ENCODE measurements at regions not wholly inside any gene's neighbourhood (a gene's known extent, or its start where the extent isn't known, plus 50 kb on each side); places are given as distances from the start of the nearest gene placed in this dataset.

- ATAC-seq (no peak), DNase-seq (ENCODE audit: low read depth, low spot score) (no peak)
- Histone ChIP-seq H3K4me3 (replicated peaks in 1 of 2; ENCODE audit: low read depth in 1 of 2, low read length in 2 of 2) (no peak overlapping the region), H3K9me2 (ENCODE audit: insufficient read depth) (no peaks in the 10 kb centered on the region), H4K20me1 (ENCODE audit: insufficient read depth) (no peaks in the 10 kb centered on the region), H3K9ac (ENCODE audit: low read length) (no peak overlapping the region), H3K4me1 (ENCODE audit: control insufficient read depth in 1 of 2, insufficient read depth in 2 of 2, low read length in 2 of 2) (no peaks in the 10 kb centered on the region), H3K36me3 (ENCODE audit: control insufficient read depth in 1 of 2, insufficient read depth in 2 of 2, low read length in 2 of 2) (no peaks in the 10 kb centered on the region), H3K27me3 (ENCODE audit: insufficient read depth, low read length) (no peaks in the 10 kb centered on the region), H3K4me2 (ENCODE audit: low read length) (no peak overlapping the region), H3K9me3 (ENCODE audit: control insufficient read depth in 1 of 2, insufficient read depth in 1 of 2, low read depth in 1 of 2, low read length in 2 of 2) (peaks cover 0 to 13% of the 10 kb centered on the region in 2 experiments; a peak in 2 of 4 replicates), H2AFZ (ENCODE audit: low read depth, low read length, poor library complexity, severe bottlenecking) (no peak overlapping the region), H3K27ac (ENCODE audit: low read depth, low read length) (no peak overlapping the region), H3K79me2 (ENCODE audit: insufficient read depth, low read length) (no peaks in the 10 kb centered on the region)
- ChIA-PET RAD21 (ENCODE audit: low non-redundant PET in 1 of 2, low total read pairs in 2 of 2, uncharacterized antibody in 2 of 2, unreplicated experiment in 2 of 2) (no interaction called here), CTCF (no interaction called here), POLR2A (no interaction called here)
- intact Hi-C loops (cut with micrococcal nuclease), result no loop called here
- TF ChIP-seq ZBTB33 (IDR thresholded peaks at IDR 0.05; ENCODE audit: extremely low read depth, insufficient replicate concordance, low read length) (no peak), CEBPB (IDR thresholded peaks at IDR 0.05; ENCODE audit: low read depth) (no peak)
- no TSS peak for BruUV-seq (replicated peaks)
Observed at GRCh38 chr12:24246376-24246775, 296.9 kb upstream of the SOX5 start.

- no peaks in the 10 kb centered on the region for H3K27me3 ChIP-seq (ENCODE audit: insufficient read depth, low read length)
- POLR2A ChIA-PET, result no interaction called here
- intact Hi-C loops (cut with micrococcal nuclease), result no loop called here
- H3K9ac ChIP-seq (ENCODE audit: low read length), result no peak overlapping the region
- no peaks in the 10 kb centered on the region for H3K4me1 ChIP-seq (ENCODE audit: control insufficient read depth in 1 of 2, insufficient read depth in 2 of 2, low read length in 2 of 2)
- H3K36me3 ChIP-seq (ENCODE audit: control insufficient read depth in 1 of 2, insufficient read depth in 2 of 2, low read length in 2 of 2), result no peaks in the 10 kb centered on the region
- TF ChIP-seq ATF3 (IDR thresholded peaks at IDR 0.05) (no peak), POLR2AphosphoS5 (IDR thresholded peaks at IDR 0.05; ENCODE audit: low read depth, low read length) (no peak), YY1 (IDR thresholded peaks at IDR 0.05; ENCODE audit: extremely low read depth, insufficient replicate concordance, low read depth, low read length) (no peak), ZNF274 (IDR thresholded peaks at IDR 0.05; ENCODE audit: low read depth, low read length) (no peak), EZH2phosphoT487 (IDR thresholded peaks at IDR 0.05; ENCODE audit: borderline replicate concordance) (no peak), EGR1 (IDR thresholded peaks at IDR 0.05; ENCODE audit: low read depth) (no peak), CEBPB (IDR thresholded peaks at IDR 0.05; ENCODE audit: low read depth) (no peak), SRF (IDR thresholded peaks at IDR 0.05; ENCODE audit: low read depth) (no peak), CTCF (IDR thresholded peaks at IDR 0.05 in 2 of 3, conservative IDR thresholded peaks at IDR 0.05 in 1 of 3; ENCODE audit: borderline replicate concordance in 1 of 3, insufficient read depth in 1 of 3, low read depth in 2 of 3, low read length in 2 of 3) (no peak), ELF1 (IDR thresholded peaks at IDR 0.05; ENCODE audit: borderline replicate concordance, low read depth) (no peak), RAD21 (IDR thresholded peaks at IDR 0.05; ENCODE audit: low read depth) (no peak), CBX3 (IDR thresholded peaks at IDR 0.05; ENCODE audit: low read depth) (no peak)
- H3K79me2 ChIP-seq (ENCODE audit: insufficient read depth, low read length), result no peaks in the 10 kb centered on the region
- no peaks in the 10 kb centered on the region for H3K9me2 ChIP-seq (ENCODE audit: insufficient read depth)
- CTCF ChIA-PET, result no interaction called here
- RAD21 ChIA-PET (ENCODE audit: low non-redundant PET in 1 of 2, low total read pairs in 2 of 2, uncharacterized antibody in 2 of 2, unreplicated experiment in 2 of 2), result no interaction called here
- H2AFZ ChIP-seq (ENCODE audit: low read depth, low read length, poor library complexity, severe bottlenecking), result no peak overlapping the region
- H3K4me2 ChIP-seq (ENCODE audit: low read length), result no peak overlapping the region
- DNase-seq (ENCODE audit: low read depth, low spot score), result no peak
- H3K27ac ChIP-seq (ENCODE audit: low read depth, low read length), result no peak overlapping the region
- H3K9me3 ChIP-seq (ENCODE audit: control insufficient read depth in 1 of 2, insufficient read depth in 1 of 2, low read depth in 1 of 2, low read length in 2 of 2), result peaks cover 0 to 5% of the 10 kb centered on the region in 2 experiments; a peak in 2 of 4 replicates
- H3K4me3 ChIP-seq (replicated peaks in 1 of 2; ENCODE audit: low read depth in 1 of 2, low read length in 2 of 2), result no peak overlapping the region
- no TSS peak for BruUV-seq (replicated peaks)
- H4K20me1 ChIP-seq (ENCODE audit: insufficient read depth), result no peaks in the 10 kb centered on the region
- ATAC-seq, result no peak
Observed at GRCh38 chr12:24244801-24245200, 295.3 kb upstream of the SOX5 start.

Data from HCT116 (cell line).